ENCODE measurements at regions not wholly inside any gene's neighbourhood (a gene's known extent, or its start where the extent isn't known, plus 50 kb on each side); places are given as distances from the start of the nearest gene placed in this dataset.

DNA sequence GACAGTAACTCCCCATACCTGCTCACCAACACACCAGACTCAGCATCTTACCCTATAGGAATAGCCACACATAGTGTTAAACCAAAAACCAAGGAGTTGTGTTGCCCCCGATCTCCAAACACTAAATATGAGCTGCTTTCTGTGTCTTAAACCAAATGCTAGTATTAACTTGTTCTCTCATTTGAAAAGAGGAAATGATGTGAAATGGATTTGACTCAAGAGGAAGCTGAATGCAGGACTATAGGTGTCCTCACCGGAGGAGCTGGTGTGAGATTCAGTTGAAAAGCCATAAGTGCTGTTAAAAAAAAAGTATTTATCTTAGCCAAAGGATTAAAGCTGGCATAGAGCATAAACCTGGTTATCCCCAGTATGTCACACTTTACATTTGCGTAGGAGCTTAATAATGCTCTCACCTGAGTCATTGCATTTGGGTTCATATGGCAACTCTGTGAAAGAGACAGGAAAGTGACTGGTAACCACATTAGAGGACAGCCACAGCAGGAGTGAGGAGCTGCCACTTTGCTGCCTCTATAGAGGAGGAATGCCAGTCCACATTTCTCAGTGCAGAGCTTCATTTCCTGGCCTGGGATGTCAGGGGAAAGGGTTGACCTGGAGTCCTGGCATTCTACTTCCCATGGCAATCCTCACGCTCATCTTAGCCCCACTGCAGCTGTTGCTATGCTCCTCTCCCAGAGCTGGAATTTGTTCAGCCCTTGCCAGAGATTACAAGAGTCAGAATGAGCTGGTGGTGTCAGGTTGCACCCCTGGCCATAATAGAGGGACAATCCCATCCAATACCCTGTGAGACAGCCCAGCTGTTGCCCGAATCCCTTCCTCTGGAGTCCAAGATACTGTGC, 143.3 kb upstream of the ANKFN1 start:
- no peak for DNase-seq (ENCODE audit: low read depth)

DNA sequence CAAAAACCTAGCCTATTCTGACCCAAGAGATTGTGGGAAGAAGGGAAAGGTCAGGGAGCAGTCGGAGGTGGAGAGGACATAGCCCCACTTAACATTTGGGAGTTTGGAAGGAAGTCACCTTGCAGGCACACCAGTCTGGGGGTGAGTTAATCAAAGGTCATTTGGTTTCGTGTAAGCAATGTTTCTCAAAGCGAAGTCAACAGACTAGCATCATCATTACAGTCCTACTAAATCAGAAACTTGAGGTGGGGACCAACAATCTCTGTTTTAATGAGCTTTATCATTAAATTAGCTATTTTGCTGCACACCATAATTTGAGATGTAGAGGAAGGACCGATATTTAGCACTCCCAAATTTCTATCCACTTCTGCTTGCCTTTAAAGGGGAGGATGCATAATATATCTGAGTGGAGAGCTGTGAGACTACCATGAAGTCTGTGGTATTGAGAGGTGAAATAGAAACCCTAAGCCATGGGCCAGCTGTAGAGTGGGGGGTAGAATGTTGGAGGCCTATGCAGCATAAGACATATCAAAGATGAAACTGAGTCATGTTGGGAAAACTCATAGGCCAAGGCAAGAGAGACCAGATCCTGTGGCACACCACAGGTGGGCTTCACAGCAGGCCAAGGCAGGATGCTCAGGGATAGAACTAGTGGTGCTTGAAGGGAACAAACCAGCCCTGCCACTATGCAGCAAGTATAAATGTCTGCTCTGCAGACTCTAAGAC, 141.7 kb upstream of the ANKFN1 start:
- no peak for DNase-seq (ENCODE audit: low read depth)

DNA sequence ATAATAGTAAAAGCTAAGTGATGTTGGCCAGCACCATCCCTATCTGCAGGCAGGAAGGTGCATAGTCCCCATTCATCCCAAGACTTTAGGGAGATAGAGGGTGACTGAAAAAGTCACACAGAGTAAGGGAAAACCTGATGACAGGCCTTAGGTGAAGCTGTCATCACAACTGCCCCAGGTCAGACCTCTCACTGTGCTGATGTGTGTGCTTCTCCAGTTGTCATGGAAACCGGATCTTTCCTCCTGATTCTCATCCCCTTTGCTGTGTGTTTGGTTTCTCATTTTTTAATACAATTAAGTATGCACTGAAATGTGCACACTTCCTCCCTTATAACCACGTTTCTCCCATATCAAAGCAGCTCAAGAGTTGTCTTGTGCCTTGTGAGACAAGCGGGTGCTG, 135.1 kb upstream of the ANKFN1 start:
- no peak for DNase-seq (ENCODE audit: low read depth)

DNA sequence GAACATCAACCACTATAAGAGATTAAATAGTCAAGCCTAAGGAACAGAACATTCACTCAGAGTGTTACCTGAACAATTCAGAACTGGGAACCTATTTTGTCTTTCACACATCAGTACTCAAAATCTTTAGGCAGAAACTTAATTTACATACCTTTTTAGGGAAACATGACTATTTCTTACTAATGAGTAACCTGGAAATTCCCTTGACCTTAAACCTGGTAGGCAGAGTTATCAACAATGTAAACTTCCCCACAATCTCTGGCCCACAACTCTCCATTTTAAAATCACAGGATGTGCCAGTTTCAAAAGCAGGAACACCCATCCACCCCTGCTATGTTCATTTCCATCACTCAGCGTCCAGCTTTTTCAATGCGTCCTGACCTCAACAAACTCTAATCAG, 132.9 kb upstream of the ANKFN1 start:
- DNase-seq (ENCODE audit: low read depth): no peak

DNA sequence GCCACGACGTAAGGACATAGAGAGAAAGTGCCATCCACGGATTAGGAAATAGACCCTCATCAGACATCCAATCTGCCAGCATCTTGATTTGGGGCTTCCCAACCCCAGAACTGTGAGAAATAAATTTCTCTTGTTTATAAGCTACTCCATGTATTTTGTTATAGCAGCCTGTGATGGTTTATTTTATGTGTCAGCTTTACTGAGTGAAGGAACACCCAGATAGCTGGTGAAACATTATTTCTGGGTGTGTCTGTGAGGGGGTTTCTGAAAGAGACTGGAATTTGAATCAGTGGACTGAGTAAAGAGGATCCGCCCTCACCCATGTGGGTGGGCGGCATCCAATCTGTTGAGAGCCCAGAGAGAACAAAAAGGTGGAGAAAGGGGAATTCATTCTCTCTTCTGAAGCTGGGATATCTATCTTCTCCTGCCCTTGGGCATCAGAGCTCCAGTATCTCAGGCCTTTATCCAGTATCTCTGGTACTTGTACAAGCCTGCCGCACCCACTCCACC, 131.5 kb upstream of the ANKFN1 start:
- no peak for DNase-seq (ENCODE audit: low read depth)

DNA sequence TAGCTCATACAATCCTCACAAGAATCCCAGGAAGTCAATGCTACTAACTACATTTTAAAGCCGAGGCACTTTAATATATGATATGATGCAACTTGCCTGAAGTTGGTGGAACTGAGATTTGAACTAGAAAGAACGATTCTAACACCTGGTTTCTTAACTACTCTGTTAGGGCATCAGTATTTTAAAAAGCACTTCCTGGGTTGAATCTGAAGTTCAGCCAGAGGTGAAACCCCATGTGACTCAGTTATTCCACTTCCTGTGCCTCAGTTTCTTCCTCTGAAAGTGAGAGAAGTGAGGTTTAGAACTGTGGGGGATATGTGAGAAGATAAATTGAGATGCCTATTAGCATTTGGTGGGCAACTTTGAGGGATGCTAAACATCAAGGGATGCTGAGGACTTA, 129.4 kb upstream of the ANKFN1 start:
- no peak for DNase-seq (ENCODE audit: low read depth)

DNA sequence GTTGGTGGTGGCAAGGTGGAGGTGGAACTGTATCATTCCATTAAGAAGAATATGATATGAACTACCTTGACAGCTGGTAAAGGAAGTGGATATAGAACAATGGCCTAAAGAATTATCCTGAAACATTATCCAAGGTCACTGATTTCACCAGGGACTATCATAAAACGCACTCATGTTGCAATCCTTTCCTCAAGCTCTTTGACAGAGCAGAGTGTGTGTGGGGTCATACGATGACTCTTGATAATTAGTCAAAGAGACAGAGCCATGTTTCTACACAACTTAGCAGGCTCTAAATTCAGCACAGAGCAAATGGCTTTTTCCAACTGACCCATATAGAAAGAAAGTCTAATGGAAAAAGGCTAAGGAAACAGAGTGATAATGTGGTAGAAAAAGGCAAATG, 126.4 kb upstream of the ANKFN1 start:
- no peak for DNase-seq (ENCODE audit: low read depth)

DNA sequence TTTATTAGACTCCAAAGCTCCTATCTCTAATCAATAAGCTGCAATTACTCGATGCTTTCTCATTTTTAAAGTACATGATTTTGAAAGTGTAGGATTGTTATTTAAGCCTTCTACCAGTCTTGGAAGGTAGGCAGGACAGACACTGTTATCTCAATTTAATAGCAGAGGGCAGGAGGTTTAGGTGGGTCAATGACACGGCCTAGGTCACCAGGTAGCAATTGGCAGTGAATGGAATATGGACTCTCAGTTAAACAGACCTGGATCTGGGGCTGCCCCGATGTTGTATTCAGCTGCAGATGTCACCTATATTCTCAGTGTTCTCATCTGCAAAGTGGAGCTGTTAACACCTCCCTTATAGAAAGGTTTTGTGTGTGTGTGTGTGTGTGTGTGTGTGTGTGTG, 124.4 kb upstream of the ANKFN1 start:
- no peak for DNase-seq (ENCODE audit: low read depth)

DNA sequence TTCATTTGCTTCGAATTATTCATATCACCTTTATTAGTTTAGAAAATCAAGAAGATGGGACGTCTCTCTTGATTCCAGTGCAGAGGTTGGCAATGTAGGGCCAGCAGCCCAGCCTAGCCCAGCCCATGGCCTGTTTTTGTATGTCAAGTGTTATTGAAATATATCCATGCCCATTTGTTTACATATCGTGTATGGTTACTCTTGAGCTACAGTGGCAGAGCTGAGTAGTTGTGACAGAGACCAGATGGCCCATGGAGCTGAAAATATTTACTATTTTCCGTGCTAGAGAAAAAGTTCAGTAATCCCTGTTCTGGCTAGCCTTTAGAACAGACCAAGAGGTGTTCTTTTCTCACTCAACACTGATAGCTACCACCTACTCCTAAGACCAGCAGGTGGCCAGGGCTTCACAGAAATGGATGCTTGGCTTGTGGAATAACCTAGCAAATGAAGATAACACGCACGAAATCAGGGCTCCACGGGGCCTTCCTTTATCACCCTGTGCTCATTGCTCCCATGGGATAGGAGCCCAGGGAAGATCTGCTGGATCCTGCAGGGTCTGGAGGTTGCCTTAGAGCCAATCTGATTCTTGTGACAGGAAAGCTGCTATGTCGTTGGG, 123.2 kb upstream of the ANKFN1 start:
- no peak for DNase-seq (ENCODE audit: low read depth)

DNA sequence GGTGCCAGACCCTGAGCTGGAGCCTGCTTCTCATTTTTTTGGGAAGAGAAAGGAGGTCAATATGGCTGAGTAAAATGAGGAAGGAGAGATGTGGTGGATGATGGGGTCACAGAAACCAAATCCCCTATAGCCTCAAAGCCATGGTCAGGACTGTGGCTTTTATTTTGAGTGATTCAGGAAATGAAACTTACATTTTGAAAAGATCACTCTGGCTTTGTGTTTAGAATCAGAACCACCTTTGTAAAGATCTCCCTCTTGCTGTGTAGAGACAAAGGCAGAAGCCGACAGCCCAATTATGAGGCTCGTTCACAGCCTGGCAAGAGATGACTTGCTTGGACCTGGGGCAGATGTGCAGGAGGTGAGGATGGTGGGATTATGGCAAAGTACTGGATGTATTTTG, 121.6 kb upstream of the ANKFN1 start:
- DNase-seq (ENCODE audit: low read depth): no peak

DNA sequence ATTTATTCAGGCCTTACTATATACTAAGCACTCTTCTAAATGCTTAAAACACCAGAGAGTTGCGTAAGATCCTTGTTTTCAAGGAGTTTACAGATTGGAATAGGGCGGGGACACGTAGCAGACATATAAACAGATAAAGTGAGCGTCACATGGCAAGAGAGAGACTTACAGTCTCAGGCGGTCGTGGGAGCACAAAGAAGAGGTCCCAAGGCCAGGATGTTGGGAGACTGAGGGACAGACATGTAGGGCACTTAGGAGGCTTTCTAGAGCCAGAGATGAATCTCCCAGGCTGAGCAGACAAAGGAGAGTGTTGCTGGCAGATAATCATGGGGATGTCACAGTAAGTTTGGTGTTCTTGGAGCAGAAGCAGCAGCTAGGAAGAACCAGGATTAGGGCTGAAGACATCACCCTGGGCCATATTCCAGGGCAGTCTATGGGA, 119.1 kb upstream of the ANKFN1 start:
- DNase-seq (ENCODE audit: low read depth): no peak

DNA sequence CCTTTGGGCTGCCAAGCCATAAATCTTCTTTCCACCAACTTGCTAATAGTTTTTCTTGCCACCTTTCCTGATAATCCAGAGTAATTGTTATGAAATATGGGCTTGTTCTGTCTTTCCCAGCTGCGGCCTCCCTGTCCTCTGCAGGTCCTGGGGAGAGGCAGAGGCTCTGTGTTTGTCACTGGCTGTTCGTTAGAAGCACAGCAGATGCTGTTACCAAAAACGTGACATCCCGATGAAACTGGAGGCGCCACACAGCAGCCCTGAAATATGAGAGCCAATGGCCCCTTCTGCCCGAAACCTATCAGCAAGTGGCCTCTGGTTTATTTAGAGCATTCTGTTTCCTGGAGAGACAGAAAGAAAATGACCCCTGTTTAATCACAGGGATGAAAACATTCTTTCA, 115.1 kb upstream of the ANKFN1 start:
- DNase-seq (ENCODE audit: low read depth): no peak

DNA sequence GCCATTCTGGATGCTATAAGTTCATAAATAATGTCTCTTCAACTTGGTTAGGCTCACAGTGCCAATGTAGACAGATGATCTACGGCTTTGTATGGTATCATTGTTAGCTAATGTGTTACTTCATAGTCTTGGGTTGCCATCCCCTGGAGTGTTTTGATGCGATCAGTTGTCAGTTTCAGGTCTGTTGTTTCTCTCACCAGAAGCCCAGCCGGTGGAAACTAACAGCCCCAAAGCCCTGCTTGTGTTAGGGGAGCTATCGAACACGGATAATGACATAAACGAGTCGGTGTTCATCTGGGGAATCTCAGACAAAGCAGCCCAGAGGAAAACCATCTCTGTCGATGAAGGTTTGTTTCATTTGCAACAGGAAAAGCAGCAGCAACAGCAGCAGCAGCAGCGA, 107.4 kb upstream of the ANKFN1 start:
- no peak for DNase-seq (ENCODE audit: low read depth)

DNA sequence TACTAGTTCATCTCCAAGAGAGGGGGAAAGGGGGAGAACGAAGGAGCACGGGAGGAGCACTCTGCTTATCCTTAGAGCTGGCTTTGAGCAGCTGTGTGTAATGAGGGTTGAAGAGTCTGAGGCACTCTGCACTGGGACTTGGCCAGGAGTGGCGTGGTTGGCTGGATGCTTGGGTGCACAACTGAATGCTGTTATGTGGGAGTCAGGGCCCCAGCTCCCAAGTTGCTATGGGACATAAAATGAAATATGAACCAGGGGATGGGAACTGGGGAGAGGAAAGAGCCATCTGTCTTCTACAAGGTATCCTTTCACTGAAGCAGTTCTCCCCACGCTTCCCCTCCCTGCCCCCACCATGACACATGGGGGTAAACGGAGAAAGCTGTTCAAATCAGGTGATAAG, 105.9 kb upstream of the ANKFN1 start:
- DNase-seq (ENCODE audit: low read depth): no peak

DNA sequence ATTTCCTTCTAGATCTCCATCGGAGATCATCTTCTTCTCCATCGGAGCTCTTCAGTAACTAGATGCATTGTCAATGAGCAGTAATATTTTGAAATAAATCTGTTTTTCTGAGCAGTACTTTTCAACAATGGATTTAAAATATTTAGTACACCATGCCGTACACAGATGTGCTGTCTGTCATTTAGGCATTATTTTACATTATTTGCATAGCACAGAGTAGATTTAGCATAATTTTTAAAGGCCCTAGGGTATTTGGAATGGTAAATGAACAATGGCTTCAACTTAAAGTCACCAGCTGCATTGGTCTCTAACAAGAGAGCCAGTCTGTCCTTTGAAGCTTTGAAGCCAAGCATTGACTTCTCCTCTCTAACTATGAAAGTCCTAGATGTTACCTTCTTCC, 95.4 kb upstream of the ANKFN1 start:
- DNase-seq (ENCODE audit: low read depth): no peak

DNA sequence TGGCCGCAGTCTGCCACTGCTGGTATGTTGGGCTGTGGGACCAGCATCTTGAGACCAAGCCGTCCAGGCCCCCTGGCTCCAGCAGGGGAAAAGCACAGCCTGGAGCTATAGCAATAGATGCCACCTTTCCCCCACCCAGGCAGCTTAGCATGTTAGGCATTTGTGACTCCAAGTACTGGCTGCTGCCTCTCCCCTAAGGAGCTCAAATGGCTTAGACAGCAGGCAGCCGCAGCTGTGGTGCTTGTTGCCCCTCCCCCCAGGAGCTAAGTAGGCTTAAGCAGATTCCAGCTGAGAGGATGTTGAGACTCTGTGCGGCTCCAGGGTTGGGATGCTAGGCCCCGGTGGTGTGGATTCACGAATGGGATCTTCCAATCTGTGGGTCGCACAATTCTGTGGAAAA, 88.8 kb upstream of the ANKFN1 start:
- DNase-seq (ENCODE audit: low read depth): no peak

DNA sequence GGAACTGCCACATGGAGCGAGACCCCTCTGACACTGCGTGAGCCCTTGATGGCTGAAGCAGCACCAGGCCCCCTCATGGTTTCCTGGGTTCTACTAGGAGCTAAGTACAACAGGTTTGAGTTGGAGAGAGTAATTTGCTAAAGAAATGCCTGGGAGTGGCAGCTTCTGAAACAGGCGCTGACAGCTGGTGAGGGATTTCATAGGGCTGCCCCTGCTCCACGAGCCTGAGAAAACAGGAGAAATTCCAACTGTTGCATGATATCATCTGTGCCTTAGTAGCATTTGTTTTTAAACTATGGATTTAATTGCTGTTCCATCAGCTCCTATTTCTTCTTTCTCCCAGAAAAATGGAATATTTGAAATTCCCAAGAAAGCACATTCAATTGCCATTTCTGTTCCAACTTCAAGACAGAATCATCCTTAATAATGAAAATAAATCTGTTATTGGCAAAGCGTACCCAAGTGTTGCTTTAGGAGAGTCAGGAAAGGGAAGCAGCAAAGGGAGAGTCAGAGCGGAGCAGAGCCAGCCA, 78.8 kb upstream of the ANKFN1 start:
- DNase-seq (ENCODE audit: low read depth): no peak

DNA sequence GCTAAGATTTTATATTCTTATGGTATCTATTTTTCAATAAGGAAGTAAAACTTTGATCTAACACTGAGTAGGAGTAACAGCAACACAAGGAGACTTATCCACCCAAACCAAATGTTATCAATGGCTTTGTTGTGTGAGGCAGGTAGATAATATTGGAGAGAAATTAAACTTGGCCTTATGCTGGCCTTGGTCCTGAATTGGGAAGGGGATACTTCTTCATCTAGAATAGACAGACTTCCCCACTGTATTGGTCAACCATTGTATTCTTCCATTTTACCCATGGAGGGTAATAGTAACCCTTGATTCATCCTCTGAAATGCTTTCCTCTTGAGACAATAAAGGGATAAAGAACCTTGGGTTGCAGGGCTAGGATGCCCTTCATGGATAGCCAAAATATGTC, 76.3 kb upstream of the ANKFN1 start:
- no peak for DNase-seq (ENCODE audit: low read depth)

DNA sequence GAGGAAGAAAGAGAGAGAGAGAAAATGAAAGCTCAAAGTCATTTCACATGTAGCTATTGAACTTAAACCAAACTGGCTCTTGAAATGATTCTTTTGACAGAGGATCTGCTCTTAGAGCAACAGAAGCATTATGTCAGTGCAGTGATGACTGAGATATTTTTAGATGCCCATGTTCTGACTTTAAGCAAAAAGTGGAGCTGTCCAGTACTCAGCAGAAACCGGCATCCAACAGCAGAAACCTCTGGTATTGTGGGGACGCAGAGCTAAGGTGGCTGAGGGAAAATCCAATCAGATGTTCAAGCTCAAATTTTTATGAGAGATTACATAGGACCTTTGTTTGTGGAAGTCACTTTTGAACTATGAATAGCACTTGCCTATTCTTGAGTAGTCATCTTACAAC, 69.8 kb upstream of the ANKFN1 start:
- no peak for DNase-seq (ENCODE audit: low read depth)

DNA sequence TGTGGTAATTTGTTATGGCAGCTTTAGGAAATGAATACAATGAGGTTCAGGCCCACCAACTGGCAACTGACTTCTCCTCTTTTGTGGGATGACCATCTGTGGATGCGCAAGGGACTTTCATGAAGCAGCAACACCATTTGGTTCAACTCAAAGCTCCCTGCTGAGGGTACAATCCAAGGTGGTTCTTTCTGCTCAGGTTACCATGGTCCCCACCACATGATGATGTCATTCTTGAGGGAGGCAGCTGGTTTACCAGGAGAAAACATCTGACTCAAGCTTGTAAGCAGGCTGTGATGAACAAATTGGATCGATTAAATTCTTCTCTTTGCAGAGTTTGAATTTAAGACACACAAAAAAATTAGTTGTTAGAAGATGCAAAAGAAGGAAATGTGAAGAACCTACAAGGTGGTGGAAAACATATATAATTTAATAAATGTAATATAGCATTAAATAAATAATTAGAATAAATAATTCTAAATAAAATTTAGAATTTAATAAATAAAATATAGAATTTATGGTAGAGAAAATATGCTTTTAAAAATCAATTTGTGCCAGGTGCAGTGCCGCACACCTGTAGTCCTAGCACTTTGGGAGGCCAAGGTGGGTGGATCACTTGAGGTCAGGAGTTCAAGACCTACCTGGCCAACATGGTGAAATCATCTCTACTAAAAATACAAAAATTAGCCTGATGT, 67.6 kb upstream of the ANKFN1 start:
- no peak for DNase-seq (ENCODE audit: low read depth)

DNA sequence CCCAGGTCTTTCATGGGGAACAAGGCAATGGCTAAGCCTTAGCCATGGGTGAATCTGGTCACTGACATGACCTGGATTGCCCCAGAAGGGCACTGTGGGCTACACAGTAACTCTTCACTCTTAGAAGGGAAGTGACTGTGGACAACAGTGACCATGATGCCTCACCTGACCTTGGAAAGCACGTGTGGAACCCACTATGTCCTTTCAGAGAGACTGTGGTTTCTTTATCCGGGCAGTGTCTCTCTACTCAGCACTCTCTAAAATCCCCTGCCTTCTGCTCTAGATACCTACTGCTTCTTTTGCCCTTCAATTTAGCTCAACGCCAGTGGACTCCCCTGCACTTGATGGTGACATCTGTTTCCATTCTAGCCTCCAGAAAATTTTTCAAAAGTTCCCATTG, 66.1 kb upstream of the ANKFN1 start:
- no peak for DNase-seq (ENCODE audit: low read depth)
